T-helper 2 cell treated with Interferon-gamma antibody and Interleukin-4, amounts not matched to agents 5 μg/mL and 100 μg/mL, for 36 hours (primary cell): ENCODE measurements at regions not wholly inside any gene's neighbourhood (a gene's known extent, or its start where the extent isn't known, plus 50 kb on each side); places are given as distances from the start of the nearest gene placed in this dataset.

Source experiments
- DNase-seq: peaks from one replicate; pipeline ENCODE4 v3.0.0; 2021; ENCODE audit warnings: low spot score
- H3K27ac Mint-ChIP-seq: one replicate; pipeline ENCODE4 v1.8.0; 2021; ENCODE audit warnings: mild to moderate bottlenecking, mixed read lengths
- H3K27me3 Mint-ChIP-seq: one replicate; pipeline ENCODE4 v1.8.0; 2021; ENCODE audit warnings: low read depth, mixed read lengths
- H3K36me3 Mint-ChIP-seq: one replicate; pipeline ENCODE4 v1.8.0; 2021; ENCODE audit warnings: low read depth, mixed read lengths
- H3K4me1 Mint-ChIP-seq: one replicate; pipeline ENCODE4 v1.8.0; 2021; ENCODE audit warnings: low read depth, mixed read lengths
- H3K4me3 Mint-ChIP-seq: one replicate; pipeline ENCODE4 v1.8.0; 2022; ENCODE audit warnings: mild to moderate bottlenecking, moderate library complexity, mixed read lengths
- H3K9me3 Mint-ChIP-seq: one replicate; pipeline ENCODE4 v1.8.0; 2021; ENCODE audit warnings: mixed read lengths

- Mint-ChIP-seq H3K36me3 (no peaks in the 10 kb centered on the region), H3K9me3 (no peaks in the 10 kb centered on the region), H3K27me3 (no peaks in the 10 kb centered on the region), H3K4me3 (no peak overlapping the region), H3K4me1 (no peaks in the 10 kb centered on the region), H3K27ac (no peak overlapping the region)
- no peak for DNase-seq
Observed at GRCh38 chr1:58836408-58836807, 52.6 kb upstream of the JUN start.

- H3K27me3 Mint-ChIP-seq: no peaks in the 10 kb centered on the region
- H3K36me3 Mint-ChIP-seq: no peaks in the 10 kb centered on the region
- H3K4me1 Mint-ChIP-seq: peaks cover 3% of the 10 kb centered on the region
- DNase-seq: no peak
- no peak overlapping the region for H3K4me3 Mint-ChIP-seq
- no peak overlapping the region for H3K27ac Mint-ChIP-seq
- H3K9me3 Mint-ChIP-seq: no peaks in the 10 kb centered on the region
Observed at GRCh38 chr1:58837886-58838285, 54.0 kb upstream of the JUN start.

GRCh38 chr1:58839147-58839795, 55.4 kb upstream of the JUN start:
- no peaks in the 10 kb centered on the region for H3K36me3 Mint-ChIP-seq
- H3K9me3 Mint-ChIP-seq: no peaks in the 10 kb centered on the region
- peaks cover 3% of the 10 kb centered on the region for H3K4me1 Mint-ChIP-seq

GRCh38 chr1:58839846-58840835, 56.3 kb upstream of the JUN start:
- Mint-ChIP-seq H3K36me3 (no peaks in the 10 kb centered on the region), H3K4me3 (no peak overlapping the region), H3K9me3 (no peaks in the 10 kb centered on the region), H3K4me1 (peaks cover 3% of the 10 kb centered on the region), H3K27ac (no peak overlapping the region), H3K27me3 (no peaks in the 10 kb centered on the region)
- DNase-seq: no peak

More at GRCh38 chr1:58839147-58839795, 55.4 kb upstream of the JUN start:
- Mint-ChIP-seq H3K27ac (no peak overlapping the region), H3K27me3 (no peaks in the 10 kb centered on the region), H3K4me3 (no peak overlapping the region)
- no peak for DNase-seq

GRCh38 chr1:58841455-58841854, 57.6 kb upstream of the JUN start:
- no peaks in the 10 kb centered on the region for H3K36me3 Mint-ChIP-seq
- H3K4me3 Mint-ChIP-seq: no peak overlapping the region
- no peak for DNase-seq
- no peaks in the 10 kb centered on the region for H3K9me3 Mint-ChIP-seq
- H3K27me3 Mint-ChIP-seq: peaks cover 2% of the 10 kb centered on the region
- H3K4me1 Mint-ChIP-seq: peaks cover 3% of the 10 kb centered on the region
- H3K27ac Mint-ChIP-seq: no peak overlapping the region

GRCh38 chr1:58842941-58843340, 59.1 kb upstream of the JUN start:
- no peaks in the 10 kb centered on the region for H3K36me3 Mint-ChIP-seq

GRCh38 chr1:58844176-58844575, 60.3 kb upstream of the JUN start:
- Mint-ChIP-seq H3K4me3 (no peak overlapping the region), H3K36me3 (no peaks in the 10 kb centered on the region), H3K4me1 (peaks cover 3% of the 10 kb centered on the region), H3K27ac (no peak overlapping the region), H3K27me3 (peaks cover 2% of the 10 kb centered on the region), H3K9me3 (no peaks in the 10 kb centered on the region)
- DNase-seq: no peak

More at GRCh38 chr1:58842941-58843340, 59.1 kb upstream of the JUN start:
- DNase-seq: no peak
- Mint-ChIP-seq H3K27ac (no peak overlapping the region), H3K9me3 (no peaks in the 10 kb centered on the region), H3K4me1 (peaks cover 3% of the 10 kb centered on the region), H3K27me3 (peaks cover 2% of the 10 kb centered on the region), H3K4me3 (no peak overlapping the region)

GRCh38 chr1:58845942-58846341, 62.1 kb upstream of the JUN start:
- no peak overlapping the region for H3K4me3 Mint-ChIP-seq
- no peak overlapping the region for H3K27ac Mint-ChIP-seq
- H3K36me3 Mint-ChIP-seq: no peaks in the 10 kb centered on the region
- H3K4me1 Mint-ChIP-seq: peaks cover 3% of the 10 kb centered on the region
- no peaks in the 10 kb centered on the region for H3K9me3 Mint-ChIP-seq
- peaks cover 2% of the 10 kb centered on the region for H3K27me3 Mint-ChIP-seq
- no peak for DNase-seq

GRCh38 chr1:58848818-58849411, 65.1 kb upstream of the JUN start:
- peak; percentile 28 for DNase-seq
- H3K27ac Mint-ChIP-seq: no peak overlapping the region
- H3K36me3 Mint-ChIP-seq: no peaks in the 10 kb centered on the region
- no peaks in the 10 kb centered on the region for H3K9me3 Mint-ChIP-seq
- peaks cover 2% of the 10 kb centered on the region for H3K27me3 Mint-ChIP-seq
- H3K4me3 Mint-ChIP-seq: no peak overlapping the region
- no peaks in the 10 kb centered on the region for H3K4me1 Mint-ChIP-seq

- Mint-ChIP-seq H3K4me1 (peaks cover 2% of the 10 kb centered on the region), H3K36me3 (no peaks in the 10 kb centered on the region), H3K9me3 (no peaks in the 10 kb centered on the region), H3K27me3 (peaks cover 2% of the 10 kb centered on the region), H3K4me3 (no peak overlapping the region), H3K27ac (no peak overlapping the region)
- DNase-seq: no peak
Observed at GRCh38 chr1:58849551-58849950, 65.7 kb upstream of the JUN start.

GRCh38 chr1:58850636-58851035, 66.8 kb upstream of the JUN start:
- Mint-ChIP-seq H3K9me3 (no peaks in the 10 kb centered on the region), H3K27me3 (peaks cover 2% of the 10 kb centered on the region), H3K4me3 (no peak overlapping the region), H3K27ac (no peak overlapping the region), H3K4me1 (peaks cover 5% of the 10 kb centered on the region), H3K36me3 (no peaks in the 10 kb centered on the region)
- DNase-seq: no peak

- no peaks in the 10 kb centered on the region for H3K36me3 Mint-ChIP-seq
- H3K4me3 Mint-ChIP-seq: no peak overlapping the region
- H3K27me3 Mint-ChIP-seq: no peaks in the 10 kb centered on the region
- peaks cover 17% of the 10 kb centered on the region for H3K4me1 Mint-ChIP-seq
- no peak for DNase-seq
- H3K9me3 Mint-ChIP-seq: no peaks in the 10 kb centered on the region
- no peak overlapping the region for H3K27ac Mint-ChIP-seq
Observed at GRCh38 chr1:58852731-58853485, 69.1 kb upstream of the JUN start.

GRCh38 chr1:58854576-58854975, 70.7 kb upstream of the JUN start:
- no peak overlapping the region for H3K4me3 Mint-ChIP-seq
- no peaks in the 10 kb centered on the region for H3K27me3 Mint-ChIP-seq
- peaks cover 29% of the 10 kb centered on the region for H3K4me1 Mint-ChIP-seq
- no peak for DNase-seq
- H3K27ac Mint-ChIP-seq: no peak overlapping the region
- peaks cover under 1% of the 10 kb centered on the region for H3K36me3 Mint-ChIP-seq
- no peaks in the 10 kb centered on the region for H3K9me3 Mint-ChIP-seq
